ENCODE measurements at regions not wholly inside any gene's neighbourhood (a gene's known extent, or its start where the extent isn't known, plus 50 kb on each side); places are given as distances from the start of the nearest gene placed in this dataset.

DNA sequence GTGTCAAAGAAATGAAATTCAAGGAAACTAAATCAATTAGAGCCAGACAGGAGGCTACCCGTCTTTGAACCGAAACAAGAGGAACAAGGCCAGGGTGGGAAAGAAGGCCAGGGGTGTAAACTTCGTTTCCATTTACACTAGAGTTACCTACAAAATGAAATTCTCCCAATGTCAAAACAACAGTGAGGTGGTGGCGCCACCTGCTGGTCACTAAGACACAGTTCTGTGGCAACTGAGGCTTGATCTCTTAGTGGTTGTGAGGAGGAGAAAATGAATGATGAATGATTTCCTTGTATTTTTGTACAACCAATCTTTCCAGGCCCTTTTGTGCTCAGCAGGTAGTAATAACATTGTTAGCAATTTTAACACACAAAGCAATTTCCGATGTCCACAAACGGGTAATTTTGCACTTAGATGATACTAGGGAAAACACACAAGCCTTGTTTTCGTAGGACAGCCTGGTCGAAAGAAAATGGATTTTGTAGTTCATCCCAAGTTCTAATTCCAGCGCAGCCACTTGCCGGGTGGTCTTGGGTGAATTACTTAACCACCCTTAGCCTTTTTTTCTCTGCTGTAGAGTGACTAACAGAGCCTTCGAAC, 54.8 kb upstream of the SOD1 start:
- H3K36me3 Mint-ChIP-seq = no peaks in the 10 kb centered on the region
- no peak overlapping the region for H3K4me3 Mint-ChIP-seq
- peaks cover 3% of the 10 kb centered on the region for H3K4me1 ChIP-seq
- H3K27ac Mint-ChIP-seq = peak overlapping the region; percentile 8
- no peak overlapping the region for H3K4me2 ChIP-seq
- no peaks in the 10 kb centered on the region for H3K36me3 ChIP-seq
- no peaks in the 10 kb centered on the region for H3K9me3 ChIP-seq (ENCODE audit: low read depth)
- H3K27ac ChIP-seq = no peak overlapping the region
- H3K27me3 Mint-ChIP-seq (ENCODE audit: insufficient read depth, low read depth) = peaks cover 7% of the 10 kb centered on the region
- H3K4me1 Mint-ChIP-seq = peaks cover 20% of the 10 kb centered on the region
- H3K27me3 ChIP-seq = no peaks in the 10 kb centered on the region
- H3F3A ChIP-seq (ENCODE audit: low read depth) = no peaks in the 10 kb centered on the region
- TF ChIP-seq, protein P1, sequence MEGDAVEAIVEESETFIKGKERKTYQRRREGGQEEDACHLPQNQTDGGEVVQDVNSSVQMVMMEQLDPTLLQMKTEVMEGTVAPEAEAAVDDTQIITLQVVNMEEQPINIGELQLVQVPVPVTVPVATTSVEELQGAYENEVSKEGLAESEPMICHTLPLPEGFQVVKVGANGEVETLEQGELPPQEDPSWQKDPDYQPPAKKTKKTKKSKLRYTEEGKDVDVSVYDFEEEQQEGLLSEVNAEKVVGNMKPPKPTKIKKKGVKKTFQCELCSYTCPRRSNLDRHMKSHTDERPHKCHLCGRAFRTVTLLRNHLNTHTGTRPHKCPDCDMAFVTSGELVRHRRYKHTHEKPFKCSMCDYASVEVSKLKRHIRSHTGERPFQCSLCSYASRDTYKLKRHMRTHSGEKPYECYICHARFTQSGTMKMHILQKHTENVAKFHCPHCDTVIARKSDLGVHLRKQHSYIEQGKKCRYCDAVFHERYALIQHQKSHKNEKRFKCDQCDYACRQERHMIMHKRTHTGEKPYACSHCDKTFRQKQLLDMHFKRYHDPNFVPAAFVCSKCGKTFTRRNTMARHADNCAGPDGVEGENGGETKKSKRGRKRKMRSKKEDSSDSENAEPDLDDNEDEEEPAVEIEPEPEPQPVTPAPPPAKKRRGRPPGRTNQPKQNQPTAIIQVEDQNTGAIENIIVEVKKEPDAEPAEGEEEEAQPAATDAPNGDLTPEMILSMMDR (IDR thresholded peaks at IDR 0.05) = peak; percentile 96
- TF ChIP-seq EZH2phosphoT487 (IDR thresholded peaks at IDR 0.05) (no peak), EZH2 (IDR thresholded peaks at IDR 0.05) (no peak)
- H2AFZ ChIP-seq (replicated peaks) = peak overlapping the region; percentile 30
- no peaks in the 10 kb centered on the region for H3K79me2 ChIP-seq (ENCODE audit: low read depth)
- peaks cover 2% of the 10 kb centered on the region for H3K9me3 Mint-ChIP-seq
- H4K20me1 ChIP-seq (ENCODE audit: low read depth) = no peaks in the 10 kb centered on the region
- H3K4me3 ChIP-seq = no peak overlapping the region
- peak; percentile 87 for DNase-seq (ENCODE audit: low spot score)
- no peak overlapping the region for H3K9ac ChIP-seq

DNA sequence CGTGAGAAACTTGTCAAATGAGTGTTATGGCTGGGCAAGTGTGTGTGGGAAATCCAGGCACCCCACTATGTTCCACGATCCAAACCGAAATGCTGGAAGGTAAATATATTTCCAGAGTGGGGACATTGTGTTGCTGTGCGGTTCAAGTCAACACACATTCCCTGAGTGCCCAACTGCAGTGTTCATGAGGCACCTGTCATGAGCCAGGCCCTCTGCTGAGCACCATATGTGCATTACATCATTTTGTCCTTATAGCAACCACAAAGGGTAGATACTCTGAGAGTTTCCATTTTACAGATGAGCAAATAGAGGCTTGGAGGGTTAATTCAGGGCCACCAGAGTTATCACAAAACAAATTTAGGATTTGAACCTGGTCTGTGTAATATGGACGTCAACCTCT, 59.9 kb upstream of the SOD1 start:
- DNase-seq (ENCODE audit: low spot score) = no peak
- Mint-ChIP-seq H3K9me3 (peaks cover 5% of the 10 kb centered on the region), H3K27me3 (ENCODE audit: insufficient read depth, low read depth) (peaks cover 5% of the 10 kb centered on the region), H3K36me3 (no peaks in the 10 kb centered on the region), H3K4me3 (no peak overlapping the region), H3K4me1 (peaks cover 12% of the 10 kb centered on the region), H3K27ac (no peak overlapping the region)
- Histone ChIP-seq H3K4me1 (peaks cover 3% of the 10 kb centered on the region), H3K9me3 (ENCODE audit: low read depth) (no peaks in the 10 kb centered on the region), H3K4me2 (no peak overlapping the region), H2AFZ (replicated peaks) (no peak overlapping the region), H3F3A (ENCODE audit: low read depth) (no peaks in the 10 kb centered on the region), H3K27me3 (no peaks in the 10 kb centered on the region), H4K20me1 (ENCODE audit: low read depth) (no peaks in the 10 kb centered on the region), H3K79me2 (ENCODE audit: low read depth) (no peaks in the 10 kb centered on the region), H3K27ac (no peak overlapping the region), H3K4me3 (no peak overlapping the region), H3K9ac (no peak overlapping the region), H3K36me3 (no peaks in the 10 kb centered on the region)
- TF ChIP-seq EZH2 (IDR thresholded peaks at IDR 0.05) = no peak

DNA sequence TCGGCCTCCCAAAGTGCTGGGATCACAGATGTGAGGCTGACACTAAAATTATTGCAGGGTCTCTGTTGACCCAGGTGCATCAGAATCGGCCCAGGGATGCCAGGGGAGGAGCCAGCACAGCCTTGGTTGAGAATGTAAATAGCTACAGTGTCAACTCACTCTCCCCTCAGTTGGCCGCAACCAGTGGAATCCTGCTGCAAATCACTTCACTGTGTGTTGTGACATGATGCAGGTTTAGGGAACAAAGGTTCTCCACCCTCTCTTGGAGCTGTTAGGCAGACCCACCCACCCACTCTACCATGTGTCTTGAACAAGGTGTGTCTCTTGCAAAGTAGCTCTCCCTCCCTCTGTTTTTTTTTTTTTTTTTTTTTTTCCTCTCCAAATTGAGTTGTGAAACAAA, 60.5 kb upstream of the SOD1 start:
- H4K20me1 ChIP-seq (ENCODE audit: low read depth) = no peaks in the 10 kb centered on the region
- H3K4me1 Mint-ChIP-seq = peaks cover 9% of the 10 kb centered on the region
- no peaks in the 10 kb centered on the region for H3K27me3 ChIP-seq
- H3K4me2 ChIP-seq = no peak overlapping the region
- no peak overlapping the region for H3K27ac ChIP-seq
- TF ChIP-seq EZH2phosphoT487 (IDR thresholded peaks at IDR 0.05) (no peak), EZH2 (IDR thresholded peaks at IDR 0.05) (no peak)
- TF ChIP-seq, protein P1 (IDR thresholded peaks at IDR 0.05) = no peak
- peaks cover 5% of the 10 kb centered on the region for H3K9me3 Mint-ChIP-seq
- H3K4me3 Mint-ChIP-seq = no peak overlapping the region
- H3K27me3 Mint-ChIP-seq (ENCODE audit: insufficient read depth, low read depth) = peaks cover 5% of the 10 kb centered on the region
- no peaks in the 10 kb centered on the region for H3K79me2 ChIP-seq (ENCODE audit: low read depth)
- peaks cover 3% of the 10 kb centered on the region for H3K4me1 ChIP-seq
- no peak overlapping the region for H3K9ac ChIP-seq
- DNase-seq (ENCODE audit: low spot score) = no peak
- H3K27ac Mint-ChIP-seq = no peak overlapping the region
- H2AFZ ChIP-seq (replicated peaks) = no peak overlapping the region
- no peaks in the 10 kb centered on the region for H3F3A ChIP-seq (ENCODE audit: low read depth)
- H3K4me3 ChIP-seq = no peak overlapping the region
- no peaks in the 10 kb centered on the region for H3K36me3 Mint-ChIP-seq
- no peaks in the 10 kb centered on the region for H3K9me3 ChIP-seq (ENCODE audit: low read depth)
- H3K36me3 ChIP-seq = no peaks in the 10 kb centered on the region

DNA sequence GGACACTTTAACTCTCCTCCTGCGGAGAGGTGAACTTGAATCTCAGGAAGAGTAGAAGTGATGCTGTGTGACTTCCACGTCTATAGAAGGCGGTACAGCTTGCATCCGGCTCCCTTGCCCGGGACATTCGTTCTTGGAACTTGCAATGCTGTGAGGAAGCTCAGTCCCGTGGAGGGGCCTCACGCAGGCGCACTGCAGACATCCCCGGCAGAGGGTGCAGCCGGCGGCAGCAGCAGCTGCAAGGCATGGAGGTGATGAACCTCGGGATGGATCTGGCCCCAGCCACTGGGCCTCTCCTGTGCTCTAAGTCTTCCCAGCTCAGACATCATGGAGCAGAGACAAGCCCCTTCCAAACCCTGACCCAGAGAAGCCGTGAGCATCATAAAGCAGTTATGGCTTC, 61.8 kb upstream of the SOD1 start:
- H3K27me3 ChIP-seq = no peaks in the 10 kb centered on the region
- no peaks in the 10 kb centered on the region for H4K20me1 ChIP-seq (ENCODE audit: low read depth)
- H3K9me3 ChIP-seq (ENCODE audit: low read depth) = no peaks in the 10 kb centered on the region
- Mint-ChIP-seq H3K27ac (no peak overlapping the region), H3K4me1 (peaks cover 9% of the 10 kb centered on the region), H3K9me3 (peaks cover 5% of the 10 kb centered on the region), H3K27me3 (ENCODE audit: insufficient read depth, low read depth) (peaks cover 5% of the 10 kb centered on the region), H3K36me3 (no peaks in the 10 kb centered on the region), H3K4me3 (no peak overlapping the region)
- H3K4me1 ChIP-seq = peaks cover 8% of the 10 kb centered on the region
- no peak overlapping the region for H3K27ac ChIP-seq
- TF ChIP-seq EZH2 (IDR thresholded peaks at IDR 0.05) = no peak
- no peak for TF ChIP-seq EZH2phosphoT487 (IDR thresholded peaks at IDR 0.05)
- TF ChIP-seq, protein P1 (IDR thresholded peaks at IDR 0.05) = no peak
- H3K4me3 ChIP-seq = no peak overlapping the region
- H3K9ac ChIP-seq = no peak overlapping the region
- DNase-seq (ENCODE audit: low spot score) = no peak
- H3K79me2 ChIP-seq (ENCODE audit: low read depth) = no peaks in the 10 kb centered on the region
- no peaks in the 10 kb centered on the region for H3F3A ChIP-seq (ENCODE audit: low read depth)
- no peaks in the 10 kb centered on the region for H3K36me3 ChIP-seq
- no peak overlapping the region for H2AFZ ChIP-seq (replicated peaks)
- H3K4me2 ChIP-seq = no peak overlapping the region
